ENCODE measurements at regions not wholly inside any gene's neighbourhood (a gene's known extent, or its start where the extent isn't known, plus 50 kb on each side); places are given as distances from the start of the nearest gene placed in this dataset.
"Not testable (repeated sequence)": the region's sequence is repeated elsewhere in the genome, so short reads cannot be mapped to it uniquely, and the experiment has no call there.

DNA sequence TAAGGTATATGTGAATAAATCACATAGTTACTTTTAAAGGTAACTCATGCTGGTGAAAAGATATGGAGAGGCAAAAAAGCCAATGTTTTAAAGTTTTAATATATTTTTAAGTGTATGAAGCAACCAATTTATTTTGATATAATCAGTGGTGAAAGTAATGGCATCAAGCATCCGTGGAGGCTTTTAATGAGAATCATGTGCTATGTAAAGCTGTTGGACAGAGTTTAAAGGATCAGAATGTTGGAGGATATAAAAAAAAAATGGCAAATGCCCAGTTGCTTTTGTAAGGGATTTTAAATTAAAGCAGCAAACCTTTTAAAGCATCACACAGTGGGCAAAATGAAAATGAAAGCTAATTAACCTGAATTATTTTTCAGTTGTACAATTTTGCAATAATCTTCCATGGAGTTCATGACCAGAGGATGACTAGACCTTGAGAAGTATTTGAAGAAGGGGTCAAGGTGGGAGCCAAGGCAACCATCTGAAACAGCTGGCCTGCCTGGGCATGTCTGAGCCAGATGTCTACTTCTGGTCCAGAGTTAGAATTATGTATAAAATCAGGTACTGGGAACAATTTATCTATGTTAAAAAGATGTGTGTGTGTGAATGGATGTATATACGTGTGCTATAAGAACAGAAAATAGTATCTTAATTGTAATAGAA is 1007.9 kb downstream of the LTN1 start:
- H3K27me3 ChIP-seq (replicated peaks; ENCODE audit: insufficient read depth); DNase-seq (ENCODE audit: low spot score); H3K27ac ChIP-seq; H3K4me1 ChIP-seq (ENCODE audit: control insufficient read depth in 1 of 2, low read depth in 2 of 2); H3K4me3 ChIP-seq; H3K36me3 ChIP-seq; ATAC-seq (ENCODE audit: insufficient number of reproducible peaks, low FRiP score, low read depth); H3K9me3 ChIP-seq: not testable (repeated sequence)

DNA sequence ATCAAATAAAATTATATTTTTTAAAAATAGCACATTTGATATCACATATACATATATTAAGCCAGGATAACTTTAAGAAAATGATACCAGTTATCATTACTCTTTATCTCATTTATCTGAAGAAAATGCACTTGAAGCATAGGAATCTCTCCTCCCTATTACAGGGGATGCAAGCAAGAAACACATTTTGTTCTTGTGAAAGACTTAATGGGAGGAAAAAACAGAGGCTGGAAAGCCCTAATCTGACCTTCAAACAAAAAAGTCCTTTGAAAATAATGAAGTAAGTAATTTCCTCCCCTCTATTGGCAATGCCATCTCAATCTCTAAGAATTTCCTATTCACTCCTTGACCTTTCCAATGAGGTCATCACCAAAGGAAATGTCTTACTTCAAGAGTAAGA is 1012.6 kb upstream of the ADAMTS5 start:
- H3K27ac ChIP-seq, H3K36me3 ChIP-seq: not testable (repeated sequence)

GRCh38 chr21:27975514-27975913 is 1008.6 kb upstream of the ADAMTS5 start:
- ATAC-seq (ENCODE audit: insufficient number of reproducible peaks, low FRiP score, low read depth) (no peak), DNase-seq (ENCODE audit: low spot score) (no peak)
- Histone ChIP-seq H3K27ac (no peak overlapping the region), H3K36me3 (no peaks in the 10 kb centered on the region), H3K4me1 (ENCODE audit: control insufficient read depth in 1 of 2, low read depth in 2 of 2) (no peaks in the 10 kb centered on the region), H3K27me3 (replicated peaks; ENCODE audit: insufficient read depth) (no peaks in the 10 kb centered on the region), H3K9me3 (no peaks in the 10 kb centered on the region), H3K4me3 (no peak overlapping the region)
- no peak for TF ChIP-seq CTCF (IDR thresholded peaks at IDR 0.05)

More for the DNA sequence above, 1012.6 kb upstream of the ADAMTS5 start:
- not testable (repeated sequence) for H3K4me3 ChIP-seq; H3K9me3 ChIP-seq; ATAC-seq (ENCODE audit: insufficient number of reproducible peaks, low FRiP score, low read depth); H3K4me1 ChIP-seq (ENCODE audit: control insufficient read depth in 1 of 2, low read depth in 2 of 2); DNase-seq (ENCODE audit: low spot score); H3K27me3 ChIP-seq (replicated peaks; ENCODE audit: insufficient read depth)

GRCh38 chr21:27974152-27974551 is 1007.3 kb upstream of the ADAMTS5 start:
- not testable (repeated sequence) for DNase-seq (ENCODE audit: low spot score); H3K9me3 ChIP-seq; H3K27ac ChIP-seq; H3K27me3 ChIP-seq (replicated peaks; ENCODE audit: insufficient read depth); H3K36me3 ChIP-seq; ATAC-seq (ENCODE audit: insufficient number of reproducible peaks, low FRiP score, low read depth); H3K4me1 ChIP-seq (ENCODE audit: control insufficient read depth in 1 of 2, low read depth in 2 of 2); H3K4me3 ChIP-seq

DNA sequence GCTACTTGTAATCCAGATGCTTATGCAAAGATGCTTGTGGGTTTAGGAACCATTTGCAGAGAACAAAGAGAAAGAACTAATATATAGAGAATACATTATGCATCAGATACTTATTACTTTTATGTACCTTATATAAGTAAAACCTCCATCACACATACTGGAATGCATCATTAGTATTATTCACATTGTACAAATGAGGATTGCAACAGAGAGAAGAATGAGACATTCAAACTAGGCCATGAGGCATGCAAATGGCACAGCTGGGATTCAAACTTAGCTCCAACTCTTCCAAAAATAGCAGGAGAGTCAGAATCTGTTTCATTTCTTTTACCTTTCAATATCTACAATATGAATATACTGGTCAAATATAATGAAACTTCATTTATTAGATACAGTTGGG is 1001.4 kb upstream of the ADAMTS5 start:
- not testable (repeated sequence) for ATAC-seq (ENCODE audit: insufficient number of reproducible peaks, low FRiP score, low read depth); DNase-seq (ENCODE audit: low spot score); H3K36me3 ChIP-seq

GRCh38 chr21:27954543-27955165 is 987.8 kb upstream of the ADAMTS5 start:
- Histone ChIP-seq H3K27ac (no peak overlapping the region), H3K27me3 (replicated peaks; ENCODE audit: insufficient read depth) (no peaks in the 10 kb centered on the region), H3K4me3 (no peak overlapping the region), H3K4me1 (ENCODE audit: control insufficient read depth in 1 of 2, low read depth in 2 of 2) (no peaks in the 10 kb centered on the region), H3K9me3 (no peaks in the 10 kb centered on the region), H3K36me3 (no peaks in the 10 kb centered on the region)
- TF ChIP-seq CTCF (IDR thresholded peaks at IDR 0.05): no peak
- DNase-seq (ENCODE audit: low spot score): no peak
- no peak for ATAC-seq (ENCODE audit: insufficient number of reproducible peaks, low FRiP score, low read depth)

More for the DNA sequence above, 1001.4 kb upstream of the ADAMTS5 start:
- H3K27me3 ChIP-seq (replicated peaks; ENCODE audit: insufficient read depth); H3K9me3 ChIP-seq; H3K27ac ChIP-seq; H3K4me3 ChIP-seq; H3K4me1 ChIP-seq (ENCODE audit: control insufficient read depth in 1 of 2, low read depth in 2 of 2): not testable (repeated sequence)

GRCh38 chr21:27953340-27954045 is 986.6 kb upstream of the ADAMTS5 start:
- H3K4me1 ChIP-seq (ENCODE audit: control insufficient read depth in 1 of 2, low read depth in 2 of 2): no peaks in the 10 kb centered on the region
- H3K27ac ChIP-seq: no peak overlapping the region
- no peak for ATAC-seq (ENCODE audit: insufficient number of reproducible peaks, low FRiP score, low read depth)
- no peaks in the 10 kb centered on the region for H3K9me3 ChIP-seq
- H3K4me3 ChIP-seq: no peak overlapping the region
- DNase-seq (ENCODE audit: low spot score): no peak
- H3K27me3 ChIP-seq (replicated peaks; ENCODE audit: insufficient read depth): no peaks in the 10 kb centered on the region
- TF ChIP-seq CTCF (IDR thresholded peaks at IDR 0.05): no peak
- H3K36me3 ChIP-seq: no peaks in the 10 kb centered on the region

DNA sequence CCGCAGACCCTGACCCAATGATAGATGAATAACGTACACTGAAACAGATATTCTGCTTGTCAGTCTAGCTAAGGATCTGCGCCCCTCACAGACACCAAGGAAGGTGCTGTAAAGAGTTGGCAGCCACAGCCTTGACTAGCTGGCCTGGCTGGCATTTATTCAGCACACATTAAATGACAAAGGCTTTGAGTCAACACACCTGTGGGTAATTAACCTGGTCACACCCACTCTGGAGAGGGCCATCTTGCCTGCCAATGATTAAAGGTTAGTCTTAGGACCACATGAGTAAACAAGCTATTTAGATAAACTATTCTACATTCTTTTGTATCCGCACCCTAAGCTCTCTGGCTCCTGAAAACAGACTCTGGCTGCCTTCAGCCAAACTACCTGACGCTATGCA is 982.2 kb upstream of the ADAMTS5 start:
- not testable (repeated sequence) for DNase-seq (ENCODE audit: low spot score); H3K27me3 ChIP-seq (replicated peaks; ENCODE audit: insufficient read depth); H3K36me3 ChIP-seq; ATAC-seq (ENCODE audit: insufficient number of reproducible peaks, low FRiP score, low read depth); H3K4me3 ChIP-seq; H3K9me3 ChIP-seq; H3K4me1 ChIP-seq (ENCODE audit: control insufficient read depth in 1 of 2, low read depth in 2 of 2); H3K27ac ChIP-seq

- not testable (repeated sequence) for H3K4me3 ChIP-seq; H3K9me3 ChIP-seq; ATAC-seq (ENCODE audit: insufficient number of reproducible peaks, low FRiP score, low read depth); H3K4me1 ChIP-seq (ENCODE audit: control insufficient read depth in 1 of 2, low read depth in 2 of 2); H3K27ac ChIP-seq; DNase-seq (ENCODE audit: low spot score); H3K36me3 ChIP-seq; H3K27me3 ChIP-seq (replicated peaks; ENCODE audit: insufficient read depth)
Observed at GRCh38 chr21:27930108-27930767, 963.4 kb upstream of the ADAMTS5 start.

Measured in thoracic aorta (tissue), 2 donors.